Ascending aorta (tissue), 2 donors: ENCODE measurements at regions not wholly inside any gene's neighbourhood (a gene's known extent, or its start where the extent isn't known, plus 50 kb on each side); places are given as distances from the start of the nearest gene placed in this dataset.

Experiments
- DNase-seq, 2 donors: peaks; one replicate each; pipeline ENCODE4 v3.0.0-alpha.2; 2019; ENCODE audit warnings: low spot score in 2 of 2
- H3K27ac ChIP-seq, 2 donors: fragments of 200-600 bp; sonication (generic); one replicate each; pipeline ENCODE4 v1.5.1; 2016 to 2017; ENCODE audit warnings: mild to moderate bottlenecking in 1 of 2
- H3K27me3 ChIP-seq: fragments of 200-600 bp; sonication (generic); one replicate; pipeline ENCODE4 v1.5.1; 2017
- H3K36me3 ChIP-seq, 2 donors: fragments of 200-600 bp; sonication (generic); one replicate each; pipeline ENCODE4 v1.5.1; 2016
- H3K4me1 ChIP-seq, 2 donors: fragments of 200-600 bp; sonication (generic); one replicate each; pipeline ENCODE4 v1.5.1; 2016 to 2017; ENCODE audit warnings: mild to moderate bottlenecking in 1 of 2
- H3K4me3 ChIP-seq, 2 donors: fragments of 200-600 bp; sonication (generic); one replicate each; pipeline ENCODE4 v1.5.1; 2016 to 2017; ENCODE audit warnings: mild to moderate bottlenecking in 1 of 2
- H3K9me3 ChIP-seq, 2 donors: fragments of 200-600 bp; sonication (generic); one replicate each; pipeline ENCODE4 v1.5.1; 2016
- intact Hi-C: fragments of 100-400 bp; cut with DNase I; formaldehyde crosslinking; loops from one replicate; pipeline ENCODE4 v1.15.1; 2023
- TF ChIP-seq, protein P1 (sequence below), 3 experiments: fragments of 200-600 bp in 2 of 3; fragments of 450-650 bp in 1 of 3; sonication (generic) in 2 of 3; IDR thresholded peaks; one replicate each; pipeline ENCODE4 v1.5.1; 2016 to 2019; ENCODE audit warnings: antibody characterized with exemption in 3 of 3, mild to moderate bottlenecking in 1 of 3, moderate library complexity in 1 of 3

DNA sequence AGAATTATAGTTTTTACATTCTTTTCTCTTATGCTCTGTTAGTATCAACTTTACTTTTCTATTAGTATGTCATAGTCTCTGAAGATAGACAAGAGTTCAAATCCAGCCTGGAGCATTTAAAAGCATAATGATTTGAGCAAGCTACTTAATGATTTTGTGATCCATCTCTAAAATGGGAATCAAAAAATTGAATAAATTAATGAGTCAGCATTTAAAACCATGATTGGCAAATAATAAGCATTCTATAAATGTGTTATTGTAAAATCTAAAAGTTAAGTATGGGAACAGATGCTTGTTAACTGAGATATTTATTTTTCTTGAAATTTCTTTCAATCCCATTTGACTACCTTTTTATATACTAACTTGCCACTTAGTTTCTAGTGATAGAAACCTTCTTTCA is 391.6 kb downstream of the PCDH7 start:
- no peak for DNase-seq
- TF ChIP-seq, protein P1, sequence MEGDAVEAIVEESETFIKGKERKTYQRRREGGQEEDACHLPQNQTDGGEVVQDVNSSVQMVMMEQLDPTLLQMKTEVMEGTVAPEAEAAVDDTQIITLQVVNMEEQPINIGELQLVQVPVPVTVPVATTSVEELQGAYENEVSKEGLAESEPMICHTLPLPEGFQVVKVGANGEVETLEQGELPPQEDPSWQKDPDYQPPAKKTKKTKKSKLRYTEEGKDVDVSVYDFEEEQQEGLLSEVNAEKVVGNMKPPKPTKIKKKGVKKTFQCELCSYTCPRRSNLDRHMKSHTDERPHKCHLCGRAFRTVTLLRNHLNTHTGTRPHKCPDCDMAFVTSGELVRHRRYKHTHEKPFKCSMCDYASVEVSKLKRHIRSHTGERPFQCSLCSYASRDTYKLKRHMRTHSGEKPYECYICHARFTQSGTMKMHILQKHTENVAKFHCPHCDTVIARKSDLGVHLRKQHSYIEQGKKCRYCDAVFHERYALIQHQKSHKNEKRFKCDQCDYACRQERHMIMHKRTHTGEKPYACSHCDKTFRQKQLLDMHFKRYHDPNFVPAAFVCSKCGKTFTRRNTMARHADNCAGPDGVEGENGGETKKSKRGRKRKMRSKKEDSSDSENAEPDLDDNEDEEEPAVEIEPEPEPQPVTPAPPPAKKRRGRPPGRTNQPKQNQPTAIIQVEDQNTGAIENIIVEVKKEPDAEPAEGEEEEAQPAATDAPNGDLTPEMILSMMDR (IDR thresholded peaks at IDR 0.05), result no peak
- H3K4me3 ChIP-seq, result no peak overlapping the region
- H3K9me3 ChIP-seq, result no peaks in the 10 kb centered on the region
- H3K4me1 ChIP-seq, result peaks cover 0 to 3% of the 10 kb centered on the region in 2 donors
- H3K27ac ChIP-seq, result no peak overlapping the region
- no peaks in the 10 kb centered on the region for H3K36me3 ChIP-seq
- H3K27me3 ChIP-seq, result no peaks in the 10 kb centered on the region
- intact Hi-C loops, result no loop called here

DNA sequence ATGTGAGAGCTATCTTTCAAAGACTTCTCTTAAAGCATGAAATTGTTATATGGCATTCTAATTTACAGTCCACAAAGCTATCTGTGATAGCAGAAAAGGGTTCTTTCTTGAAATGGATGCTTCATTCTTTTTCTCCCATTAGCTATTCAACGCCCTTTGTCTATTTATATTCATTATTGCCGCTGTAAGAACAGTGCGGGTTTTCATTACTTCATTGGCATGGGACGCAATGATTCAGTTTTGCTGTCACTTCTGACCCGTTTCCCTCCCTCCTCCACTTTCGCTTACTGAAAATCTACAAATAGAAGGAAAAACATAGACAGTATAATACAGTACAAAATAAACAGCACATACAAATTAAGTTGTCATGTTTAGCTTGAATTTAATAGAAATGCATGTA is 394.6 kb downstream of the PCDH7 start:
- Histone ChIP-seq H3K4me1 (peaks cover 0 to 5% of the 10 kb centered on the region in 2 donors), H3K27ac (no peak overlapping the region), H3K9me3 (no peaks in the 10 kb centered on the region), H3K27me3 (no peaks in the 10 kb centered on the region), H3K36me3 (no peaks in the 10 kb centered on the region), H3K4me3 (no peak overlapping the region)
- intact Hi-C loops, result no loop called here
- DNase-seq, result no peak
- TF ChIP-seq, protein P1 (IDR thresholded peaks at IDR 0.05), result no peak

DNA sequence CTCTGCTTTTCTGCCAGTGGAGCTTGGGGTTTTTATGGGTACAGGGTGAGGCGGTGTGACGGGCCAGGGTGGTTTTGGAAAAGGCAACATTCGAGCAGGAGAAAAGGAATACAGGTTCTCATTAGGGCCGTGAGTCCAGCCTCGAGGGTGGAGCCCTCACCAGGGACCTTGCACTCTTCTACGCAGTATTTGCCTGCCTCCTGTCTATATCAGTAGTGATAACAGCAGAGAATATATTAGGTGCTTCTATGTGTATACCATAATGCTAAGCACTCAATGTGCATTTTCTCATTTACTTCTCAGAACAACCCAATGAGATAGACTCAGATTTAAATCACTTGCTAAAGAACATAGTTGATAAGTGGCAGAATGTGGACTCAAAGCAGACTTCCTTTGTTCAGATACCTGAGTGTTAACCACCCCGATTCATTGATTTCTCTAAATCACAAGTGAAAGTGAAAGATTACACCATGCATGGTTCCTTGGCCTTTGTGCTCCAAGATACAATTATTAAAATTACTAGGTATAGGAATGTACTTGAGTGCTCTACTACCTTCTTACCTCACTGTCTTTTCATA is 403.9 kb downstream of the PCDH7 start:
- H3K27me3 ChIP-seq, result no peaks in the 10 kb centered on the region
- H3K36me3 ChIP-seq, result no peaks in the 10 kb centered on the region
- H3K4me1 ChIP-seq, result no peaks in the 10 kb centered on the region
- no peak overlapping the region for H3K4me3 ChIP-seq
- H3K9me3 ChIP-seq, result no peaks in the 10 kb centered on the region
- intact Hi-C loops, result no loop called here
- DNase-seq, result no peak
- TF ChIP-seq, protein P1 (IDR thresholded peaks at IDR 0.05), result no peak
- no peak overlapping the region for H3K27ac ChIP-seq

DNA sequence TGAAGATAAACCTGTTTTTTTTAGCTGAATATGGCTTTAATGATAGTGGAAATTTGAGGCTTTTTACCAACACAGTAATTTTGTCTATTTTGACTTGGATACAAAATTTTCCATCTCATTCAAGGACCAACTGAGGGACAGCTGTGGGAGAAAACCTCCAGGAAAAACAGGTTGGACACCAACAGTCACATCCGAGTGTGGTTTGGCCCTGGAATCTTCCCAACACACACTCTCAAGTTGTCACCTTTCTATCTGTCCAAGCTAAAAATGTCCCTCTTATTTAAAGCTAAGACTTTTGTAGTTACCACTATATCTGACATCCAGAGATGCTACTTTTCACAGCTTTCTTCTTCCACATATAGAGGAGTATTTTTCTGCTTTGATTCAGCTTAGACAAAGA is 404.9 kb downstream of the PCDH7 start:
- H3K4me1 ChIP-seq, result no peaks in the 10 kb centered on the region
- H3K27me3 ChIP-seq, result no peaks in the 10 kb centered on the region
- intact Hi-C loops, result no loop called here
- H3K4me3 ChIP-seq, result no peak overlapping the region
- TF ChIP-seq, protein P1 (IDR thresholded peaks at IDR 0.05), result no peak
- no peak overlapping the region for H3K27ac ChIP-seq
- no peaks in the 10 kb centered on the region for H3K9me3 ChIP-seq
- DNase-seq, result no peak
- H3K36me3 ChIP-seq, result no peaks in the 10 kb centered on the region

DNA sequence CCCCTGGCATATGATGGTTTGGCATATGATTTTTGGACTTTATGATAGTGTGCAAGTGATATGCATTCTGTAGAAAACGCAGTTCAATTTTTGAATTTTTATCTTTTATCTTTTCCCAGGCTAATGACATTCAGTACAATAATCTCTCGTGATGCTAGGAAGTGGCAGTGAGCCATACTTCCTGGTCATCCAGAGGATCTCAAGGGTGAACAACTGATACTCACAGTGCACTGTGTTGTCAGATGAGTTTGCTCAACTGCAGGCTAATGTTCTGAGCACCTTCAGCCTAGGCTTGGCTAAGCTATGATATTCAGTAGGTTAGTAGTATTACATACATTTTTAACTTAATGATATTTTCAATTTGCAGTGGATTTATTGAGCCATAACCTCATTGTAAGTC is 405.3 kb downstream of the PCDH7 start:
- Histone ChIP-seq H3K9me3 (no peaks in the 10 kb centered on the region), H3K4me3 (no peak overlapping the region), H3K36me3 (no peaks in the 10 kb centered on the region), H3K27me3 (no peaks in the 10 kb centered on the region), H3K4me1 (no peaks in the 10 kb centered on the region), H3K27ac (no peak overlapping the region)
- TF ChIP-seq, protein P1 (IDR thresholded peaks at IDR 0.05), result no peak
- no peak for DNase-seq
- intact Hi-C loops, result no loop called here

DNA sequence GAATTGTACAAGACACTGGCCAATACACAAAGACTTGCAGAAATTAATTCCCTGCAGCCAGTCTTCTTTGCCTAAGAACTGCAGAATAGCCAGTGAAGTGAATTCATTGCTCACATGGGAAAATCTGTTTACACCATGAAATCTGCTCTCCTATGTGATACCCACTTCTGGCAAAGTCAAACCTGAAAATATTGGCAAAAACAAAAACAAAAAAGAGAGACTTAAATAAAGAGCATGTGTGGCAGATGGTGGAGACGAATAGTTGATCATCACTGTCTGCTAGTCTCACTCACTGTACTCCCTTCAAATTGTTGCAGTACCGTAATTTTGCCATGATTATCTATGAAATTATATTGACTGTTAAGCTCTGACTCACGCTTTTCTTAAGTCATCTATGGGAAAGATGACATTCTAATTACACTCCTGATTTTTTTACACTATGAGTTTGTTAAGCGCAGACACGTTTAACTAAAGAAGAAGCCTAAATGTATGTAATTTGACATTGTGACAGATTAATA is 406.8 kb downstream of the PCDH7 start:
- Histone ChIP-seq H3K9me3 (no peaks in the 10 kb centered on the region), H3K27ac (no peak overlapping the region), H3K27me3 (no peaks in the 10 kb centered on the region), H3K36me3 (no peaks in the 10 kb centered on the region), H3K4me3 (no peak overlapping the region), H3K4me1 (no peaks in the 10 kb centered on the region)
- DNase-seq, result no peak
- TF ChIP-seq, protein P1 (IDR thresholded peaks at IDR 0.05), result no peak
- intact Hi-C loops, result no loop called here
